ENCODE measurements at regions not wholly inside any gene's neighbourhood (a gene's known extent, or its start where the extent isn't known, plus 50 kb on each side); places are given as distances from the start of the nearest gene placed in this dataset.

DNA sequence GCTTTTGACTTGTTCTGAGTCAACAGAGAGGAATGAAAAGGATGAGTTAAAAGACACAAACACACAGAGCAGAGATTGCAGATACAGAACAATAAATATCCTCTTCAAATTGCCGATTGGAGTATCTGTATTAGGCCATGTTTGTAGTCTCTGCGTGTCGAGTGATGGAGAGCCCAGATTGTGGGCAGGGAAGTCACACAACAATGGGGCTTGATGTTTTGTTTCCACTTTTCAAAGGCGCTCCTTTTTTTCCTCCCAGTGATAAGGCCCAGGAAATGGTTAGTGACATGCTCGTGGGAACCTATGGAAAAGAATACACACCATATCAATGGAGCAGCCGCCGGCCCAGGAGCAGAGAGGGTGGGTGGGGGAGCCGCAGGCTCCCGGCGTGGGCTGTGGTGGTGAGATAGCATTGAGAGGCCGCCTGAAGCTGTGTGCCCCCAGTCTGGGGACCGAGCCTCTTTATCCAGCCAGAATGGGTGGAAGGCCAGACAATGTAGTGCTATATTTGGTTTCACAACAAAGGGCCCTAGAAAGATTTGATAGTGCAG lies 555.9 kb downstream of the INSC start:
- FAIRE-seq, result no peak
- in situ Hi-C loops (cut with MboI), result no loop called here
- Histone ChIP-seq H2AFZ (ENCODE audit: low read depth, low read length) (no peak overlapping the region), H3K9me1 (ENCODE audit: control insufficient read depth, insufficient read depth, low read length) (no peaks in the 10 kb centered on the region), H3K27me3 (ENCODE audit: control insufficient read depth in 2 of 2, insufficient read depth in 2 of 2, low read length in 2 of 2) (no peaks in the 10 kb centered on the region; a peak in 1 of 5 replicates), H3K79me2 (ENCODE audit: control insufficient read depth, insufficient read depth, low read length) (no peaks in the 10 kb centered on the region), H3K9ac (ENCODE audit: insufficient read depth in 1 of 2, low read depth in 2 of 2, low read length in 2 of 2) (no peak overlapping the region), H3K4me3 (no peak overlapping the region), H3K27ac (ENCODE audit: extremely low read depth, low read depth, low read length) (no peak overlapping the region), H3K36me3 (ENCODE audit: control insufficient read depth, insufficient read depth, low read length) (no peaks in the 10 kb centered on the region), H3K4me2 (ENCODE audit: insufficient read depth, low read length) (no peak overlapping the region), H3K9me3 (replicated peaks; ENCODE audit: control insufficient read depth, insufficient read depth, low read depth, low read length) (no peaks in the 10 kb centered on the region), H4K20me1 (replicated peaks; ENCODE audit: control insufficient read depth, insufficient read depth, low read length) (no peaks in the 10 kb centered on the region), H3K4me1 (replicated peaks in 1 of 2; ENCODE audit: control insufficient read depth in 2 of 2, insufficient read depth in 2 of 2, low read length in 2 of 2) (peaks cover 0 to 3% of the 10 kb centered on the region in 2 experiments; a peak in 2 of 5 replicates)
- DNase-seq (ENCODE audit: extremely low read depth in 1 of 4, low spot score in 3 of 4), result peak in 1 of 4 experiments; percentile 15
- ChIA-PET POLR2A (interaction anchor here (0.7 kb wide), 1 partner anchor 622 kb away, joined by 3 read pairs; no protein-coding TSS in a partner anchor), CTCF (ENCODE audit: low intra/inter-chr PET ratio) (no interaction called here)
- no TSS peak for BruUV-seq (replicated peaks)
- WGBS (ENCODE audit: insufficient coverage, low coverage, missing lambda C conversion rate), result 0% methylated on average over 9 of the region's 12 CpGs
- intact Hi-C loops (cut with micrococcal nuclease), result no loop called here
- peak; percentile 28; the same call in 1 of the 3 replicates for ATAC-seq
- no peak for TF ChIP-seq EZH2 (IDR thresholded peaks at IDR 0.05; ENCODE audit: borderline replicate concordance, low read depth, low read length)
- TF ChIP-seq, protein P1, sequence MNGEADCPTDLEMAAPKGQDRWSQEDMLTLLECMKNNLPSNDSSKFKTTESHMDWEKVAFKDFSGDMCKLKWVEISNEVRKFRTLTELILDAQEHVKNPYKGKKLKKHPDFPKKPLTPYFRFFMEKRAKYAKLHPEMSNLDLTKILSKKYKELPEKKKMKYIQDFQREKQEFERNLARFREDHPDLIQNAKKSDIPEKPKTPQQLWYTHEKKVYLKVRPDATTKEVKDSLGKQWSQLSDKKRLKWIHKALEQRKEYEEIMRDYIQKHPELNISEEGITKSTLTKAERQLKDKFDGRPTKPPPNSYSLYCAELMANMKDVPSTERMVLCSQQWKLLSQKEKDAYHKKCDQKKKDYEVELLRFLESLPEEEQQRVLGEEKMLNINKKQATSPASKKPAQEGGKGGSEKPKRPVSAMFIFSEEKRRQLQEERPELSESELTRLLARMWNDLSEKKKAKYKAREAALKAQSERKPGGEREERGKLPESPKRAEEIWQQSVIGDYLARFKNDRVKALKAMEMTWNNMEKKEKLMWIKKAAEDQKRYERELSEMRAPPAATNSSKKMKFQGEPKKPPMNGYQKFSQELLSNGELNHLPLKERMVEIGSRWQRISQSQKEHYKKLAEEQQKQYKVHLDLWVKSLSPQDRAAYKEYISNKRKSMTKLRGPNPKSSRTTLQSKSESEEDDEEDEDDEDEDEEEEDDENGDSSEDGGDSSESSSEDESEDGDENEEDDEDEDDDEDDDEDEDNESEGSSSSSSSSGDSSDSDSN (IDR thresholded peaks at IDR 0.05; ENCODE audit: borderline replicate concordance in 1 of 2, low read depth in 2 of 2, low read length in 2 of 2), result peak; percentile 52 to 92; a peak in 2 of 4 replicates
- TF ChIP-seq, protein P2, sequence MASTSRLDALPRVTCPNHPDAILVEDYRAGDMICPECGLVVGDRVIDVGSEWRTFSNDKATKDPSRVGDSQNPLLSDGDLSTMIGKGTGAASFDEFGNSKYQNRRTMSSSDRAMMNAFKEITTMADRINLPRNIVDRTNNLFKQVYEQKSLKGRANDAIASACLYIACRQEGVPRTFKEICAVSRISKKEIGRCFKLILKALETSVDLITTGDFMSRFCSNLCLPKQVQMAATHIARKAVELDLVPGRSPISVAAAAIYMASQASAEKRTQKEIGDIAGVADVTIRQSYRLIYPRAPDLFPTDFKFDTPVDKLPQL (IDR thresholded peaks at IDR 0.05; ENCODE audit: extremely low read depth, insufficient read length), result no peak
- TF ChIP-seq, protein P3, sequence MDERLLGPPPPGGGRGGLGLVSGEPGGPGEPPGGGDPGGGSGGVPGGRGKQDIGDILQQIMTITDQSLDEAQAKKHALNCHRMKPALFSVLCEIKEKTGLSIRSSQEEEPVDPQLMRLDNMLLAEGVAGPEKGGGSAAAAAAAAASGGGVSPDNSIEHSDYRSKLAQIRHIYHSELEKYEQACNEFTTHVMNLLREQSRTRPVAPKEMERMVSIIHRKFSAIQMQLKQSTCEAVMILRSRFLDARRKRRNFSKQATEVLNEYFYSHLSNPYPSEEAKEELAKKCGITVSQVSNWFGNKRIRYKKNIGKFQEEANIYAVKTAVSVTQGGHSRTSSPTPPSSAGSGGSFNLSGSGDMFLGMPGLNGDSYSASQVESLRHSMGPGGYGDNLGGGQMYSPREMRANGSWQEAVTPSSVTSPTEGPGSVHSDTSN (CRISPR knock-in tag; IDR thresholded peaks at IDR 0.05; ENCODE audit: low read depth), result no peak
- TF ChIP-seq, protein P3 (tag; conservative IDR thresholded peaks at IDR 0.05; ENCODE audit: low read depth), result no peak
- no peak for TF ChIP-seq PHB (CRISPR knock-in tag; IDR thresholded peaks at IDR 0.05)
- TF ChIP-seq, protein P4, sequence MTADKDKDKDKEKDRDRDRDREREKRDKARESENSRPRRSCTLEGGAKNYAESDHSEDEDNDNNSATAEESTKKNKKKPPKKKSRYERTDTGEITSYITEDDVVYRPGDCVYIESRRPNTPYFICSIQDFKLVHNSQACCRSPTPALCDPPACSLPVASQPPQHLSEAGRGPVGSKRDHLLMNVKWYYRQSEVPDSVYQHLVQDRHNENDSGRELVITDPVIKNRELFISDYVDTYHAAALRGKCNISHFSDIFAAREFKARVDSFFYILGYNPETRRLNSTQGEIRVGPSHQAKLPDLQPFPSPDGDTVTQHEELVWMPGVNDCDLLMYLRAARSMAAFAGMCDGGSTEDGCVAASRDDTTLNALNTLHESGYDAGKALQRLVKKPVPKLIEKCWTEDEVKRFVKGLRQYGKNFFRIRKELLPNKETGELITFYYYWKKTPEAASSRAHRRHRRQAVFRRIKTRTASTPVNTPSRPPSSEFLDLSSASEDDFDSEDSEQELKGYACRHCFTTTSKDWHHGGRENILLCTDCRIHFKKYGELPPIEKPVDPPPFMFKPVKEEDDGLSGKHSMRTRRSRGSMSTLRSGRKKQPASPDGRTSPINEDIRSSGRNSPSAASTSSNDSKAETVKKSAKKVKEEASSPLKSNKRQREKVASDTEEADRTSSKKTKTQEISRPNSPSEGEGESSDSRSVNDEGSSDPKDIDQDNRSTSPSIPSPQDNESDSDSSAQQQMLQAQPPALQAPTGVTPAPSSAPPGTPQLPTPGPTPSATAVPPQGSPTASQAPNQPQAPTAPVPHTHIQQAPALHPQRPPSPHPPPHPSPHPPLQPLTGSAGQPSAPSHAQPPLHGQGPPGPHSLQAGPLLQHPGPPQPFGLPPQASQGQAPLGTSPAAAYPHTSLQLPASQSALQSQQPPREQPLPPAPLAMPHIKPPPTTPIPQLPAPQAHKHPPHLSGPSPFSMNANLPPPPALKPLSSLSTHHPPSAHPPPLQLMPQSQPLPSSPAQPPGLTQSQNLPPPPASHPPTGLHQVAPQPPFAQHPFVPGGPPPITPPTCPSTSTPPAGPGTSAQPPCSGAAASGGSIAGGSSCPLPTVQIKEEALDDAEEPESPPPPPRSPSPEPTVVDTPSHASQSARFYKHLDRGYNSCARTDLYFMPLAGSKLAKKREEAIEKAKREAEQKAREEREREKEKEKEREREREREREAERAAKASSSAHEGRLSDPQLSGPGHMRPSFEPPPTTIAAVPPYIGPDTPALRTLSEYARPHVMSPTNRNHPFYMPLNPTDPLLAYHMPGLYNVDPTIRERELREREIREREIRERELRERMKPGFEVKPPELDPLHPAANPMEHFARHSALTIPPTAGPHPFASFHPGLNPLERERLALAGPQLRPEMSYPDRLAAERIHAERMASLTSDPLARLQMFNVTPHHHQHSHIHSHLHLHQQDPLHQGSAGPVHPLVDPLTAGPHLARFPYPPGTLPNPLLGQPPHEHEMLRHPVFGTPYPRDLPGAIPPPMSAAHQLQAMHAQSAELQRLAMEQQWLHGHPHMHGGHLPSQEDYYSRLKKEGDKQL (CRISPR knock-in tag; IDR thresholded peaks at IDR 0.05; ENCODE audit: borderline replicate concordance), result no peak
- TF ChIP-seq, protein P5, sequence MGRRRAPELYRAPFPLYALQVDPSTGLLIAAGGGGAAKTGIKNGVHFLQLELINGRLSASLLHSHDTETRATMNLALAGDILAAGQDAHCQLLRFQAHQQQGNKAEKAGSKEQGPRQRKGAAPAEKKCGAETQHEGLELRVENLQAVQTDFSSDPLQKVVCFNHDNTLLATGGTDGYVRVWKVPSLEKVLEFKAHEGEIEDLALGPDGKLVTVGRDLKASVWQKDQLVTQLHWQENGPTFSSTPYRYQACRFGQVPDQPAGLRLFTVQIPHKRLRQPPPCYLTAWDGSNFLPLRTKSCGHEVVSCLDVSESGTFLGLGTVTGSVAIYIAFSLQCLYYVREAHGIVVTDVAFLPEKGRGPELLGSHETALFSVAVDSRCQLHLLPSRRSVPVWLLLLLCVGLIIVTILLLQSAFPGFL (CRISPR knock-in tag; IDR thresholded peaks at IDR 0.05), result no peak
